ENCODE measurements at regions not wholly inside any gene's neighbourhood (a gene's known extent, or its start where the extent isn't known, plus 50 kb on each side); places are given as distances from the start of the nearest gene placed in this dataset.

- Mint-ChIP-seq H3K4me1 (peaks cover 6 to 15% of the 10 kb centered on the region in 2 experiments; a peak in 3 of 4 replicates), H3K27ac (no peak overlapping the region; a peak in 2 of 7 replicates), H3K9me3 (peaks cover 0 to 3% of the 10 kb centered on the region in 2 experiments; a peak in 2 of 5 replicates), H3K27me3 (ENCODE audit: low read depth) (no peaks in the 10 kb centered on the region), H3K36me3 (ENCODE audit: insufficient read depth in 1 of 3, low read depth in 3 of 3) (no peaks in the 10 kb centered on the region), H3K4me3 (no peak overlapping the region)
- Histone ChIP-seq H3K23me2 (ENCODE audit: insufficient read length, low read depth, low read length, poor library complexity, severe bottlenecking) (no peaks in the 10 kb centered on the region), H4K5ac (ENCODE audit: insufficient read length, low read depth, low read length) (no peak overlapping the region), H3K9me3 (ENCODE audit: control insufficient read depth, low read depth, low read length) (no peaks in the 10 kb centered on the region), H2BK5ac (ENCODE audit: insufficient read length, low read length) (no peak overlapping the region), H4K8ac (replicated peaks; ENCODE audit: insufficient read length, low read depth, low read length) (no peak overlapping the region), H3K4ac (ENCODE audit: low read depth, low read length) (no peak overlapping the region), H4K91ac (ENCODE audit: insufficient read length, low read depth, low read length) (no peak overlapping the region), H2AK5ac (ENCODE audit: insufficient read length, low read length) (no peak overlapping the region), H3T11ph (ENCODE audit: low read length) (no peak overlapping the region), H2BK15ac (ENCODE audit: low read depth, low read length) (no peak overlapping the region), H3K4me2 (ENCODE audit: insufficient read depth, insufficient read length, low read length) (no peak overlapping the region), H3K9ac (ENCODE audit: extremely low read depth, insufficient read length, low read length) (no peak overlapping the region), H3K4me1 (ENCODE audit: insufficient read depth, low read length) (peaks cover 5% of the 10 kb centered on the region; the same call in 1 of the 2 replicates), H3K79me1 (ENCODE audit: insufficient read depth, low read depth, low read length, poor library complexity, severe bottlenecking) (no peaks in the 10 kb centered on the region), H2BK20ac (ENCODE audit: low read depth, low read length, poor library complexity, severe bottlenecking) (no peak overlapping the region), H3K18ac (ENCODE audit: insufficient read length, low read depth, low read length) (no peak overlapping the region), H3K23ac (ENCODE audit: insufficient read length, low read depth, low read length) (no peak overlapping the region), H3K56ac (ENCODE audit: insufficient read length, low read depth, low read length) (no peak overlapping the region), H3K27me3 (ENCODE audit: insufficient read depth, low read length) (no peaks in the 10 kb centered on the region; the same call in 1 of the 2 replicates), H3K27ac (ENCODE audit: insufficient read length, low read depth, low read length) (no peak overlapping the region), H2BK12ac (ENCODE audit: insufficient read length, low read depth, low read length) (no peak overlapping the region), H2BK120ac (ENCODE audit: low read depth, low read length, poor library complexity, severe bottlenecking) (no peak overlapping the region), H3K14ac (ENCODE audit: insufficient read depth, low read length) (no peak overlapping the region), H3K79me2 (ENCODE audit: insufficient read depth, low read length) (no peaks in the 10 kb centered on the region), H4K20me1 (ENCODE audit: control insufficient read depth, insufficient read depth, insufficient read length) (no peaks in the 10 kb centered on the region), H2AFZ (ENCODE audit: low read length) (no peak overlapping the region)
- WGBS (ENCODE audit: extremely low coverage, insufficient read length, low lambda C conversion rate), result no CpG with 5 or more reads among the region's 5 CpGs
- TF ChIP-seq, protein P1, sequence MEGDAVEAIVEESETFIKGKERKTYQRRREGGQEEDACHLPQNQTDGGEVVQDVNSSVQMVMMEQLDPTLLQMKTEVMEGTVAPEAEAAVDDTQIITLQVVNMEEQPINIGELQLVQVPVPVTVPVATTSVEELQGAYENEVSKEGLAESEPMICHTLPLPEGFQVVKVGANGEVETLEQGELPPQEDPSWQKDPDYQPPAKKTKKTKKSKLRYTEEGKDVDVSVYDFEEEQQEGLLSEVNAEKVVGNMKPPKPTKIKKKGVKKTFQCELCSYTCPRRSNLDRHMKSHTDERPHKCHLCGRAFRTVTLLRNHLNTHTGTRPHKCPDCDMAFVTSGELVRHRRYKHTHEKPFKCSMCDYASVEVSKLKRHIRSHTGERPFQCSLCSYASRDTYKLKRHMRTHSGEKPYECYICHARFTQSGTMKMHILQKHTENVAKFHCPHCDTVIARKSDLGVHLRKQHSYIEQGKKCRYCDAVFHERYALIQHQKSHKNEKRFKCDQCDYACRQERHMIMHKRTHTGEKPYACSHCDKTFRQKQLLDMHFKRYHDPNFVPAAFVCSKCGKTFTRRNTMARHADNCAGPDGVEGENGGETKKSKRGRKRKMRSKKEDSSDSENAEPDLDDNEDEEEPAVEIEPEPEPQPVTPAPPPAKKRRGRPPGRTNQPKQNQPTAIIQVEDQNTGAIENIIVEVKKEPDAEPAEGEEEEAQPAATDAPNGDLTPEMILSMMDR (conservative IDR thresholded peaks at IDR 0.05), result no peak
- no peak for DNase-seq
Measured at GRCh38 chr2:8165550-8165949, 516.3 kb upstream of the ID2 start.

All from H9 (cell line).